Omental fat pad (tissue), 3 donors: ENCODE measurements at regions not wholly inside any gene's neighbourhood (a gene's known extent, or its start where the extent isn't known, plus 50 kb on each side); places are given as distances from the start of the nearest gene placed in this dataset.

Experiments
- ATAC-seq: fragments of 150-250 bp; one replicate; pipeline ENCODE4 v1.9.1; 2016; ENCODE audit warnings: mild to moderate bottlenecking, moderate library complexity; ENCODE audit not compliant: low FRiP score
- DNase-seq: peaks from one replicate; pipeline ENCODE4 v3.0.0-alpha.2; 2019; ENCODE audit warnings: low spot score
- CTCF ChIP-seq, 3 donors: fragments of 450-650 bp; IDR thresholded peaks; one replicate each; pipeline ENCODE4 v1.5.1; 2016 to 2017; ENCODE audit warnings: antibody characterized with exemption in 3 of 3, mild to moderate bottlenecking in 3 of 3, moderate library complexity in 2 of 3

GRCh38 chr21:19031953-19032352 lies 628.4 kb upstream of the TMPRSS15 start:
- no peak for ATAC-seq
- no peak for TF ChIP-seq CTCF (IDR thresholded peaks at IDR 0.05)
- no peak for DNase-seq

GRCh38 chr21:19034041-19034440 lies 630.5 kb upstream of the TMPRSS15 start:
- no peak for DNase-seq
- no peak for ATAC-seq
- TF ChIP-seq CTCF (IDR thresholded peaks at IDR 0.05): no peak

- ATAC-seq (no peak), DNase-seq (no peak)
- no peak for TF ChIP-seq CTCF (IDR thresholded peaks at IDR 0.05)
Observed at GRCh38 chr21:19034560-19034959, 631.0 kb upstream of the TMPRSS15 start.

- TF ChIP-seq CTCF (IDR thresholded peaks at IDR 0.05): no peak
- ATAC-seq (no peak), DNase-seq (no peak)
Observed at GRCh38 chr21:19045876-19046275, 642.3 kb upstream of the TMPRSS15 start.

GRCh38 chr21:19048098-19048672 lies 644.6 kb upstream of the TMPRSS15 start:
- ATAC-seq (no peak), DNase-seq (no peak)
- TF ChIP-seq CTCF (IDR thresholded peaks at IDR 0.05): no peak

GRCh38 chr21:19049567-19049966 lies 646.0 kb upstream of the TMPRSS15 start:
- DNase-seq: no peak
- TF ChIP-seq CTCF (IDR thresholded peaks at IDR 0.05): no peak
- no peak for ATAC-seq

- no peak for DNase-seq
- no peak for ATAC-seq
- TF ChIP-seq CTCF (IDR thresholded peaks at IDR 0.05): no peak
Observed at GRCh38 chr21:19065164-19065563, 661.6 kb upstream of the TMPRSS15 start.
